SK-N-SH (cell line): ENCODE measurements at regions not wholly inside any gene's neighbourhood (a gene's known extent, or its start where the extent isn't known, plus 50 kb on each side); places are given as distances from the start of the nearest gene placed in this dataset.
"Not testable (repeated sequence)": the region's sequence is repeated elsewhere in the genome, so short reads cannot be mapped to it uniquely, and the experiment has no call there.

ENCODE experiments used
- CTCF ChIA-PET: fragments of 300-600, 350-600 bp; formaldehyde crosslinking; extraction: SDS; loops from one replicate; lab custom pipeline; 2021; lab: Yijun Ruan, JAX
- POLR2A ChIA-PET: fragments of 350-600 bp; sonication (Branson Sonifier 250); formaldehyde crosslinking; extraction: SDS; loops from one replicate; lab custom pipeline; 2020; ENCODE audit warnings: antibody characterized with exemption, inconsistent platforms; lab: Yijun Ruan, JAX
- DNase-seq: peaks from one replicate; pipeline ENCODE4 v3.0.0; 2012
- H2AFZ ChIP-seq: fragments of 200-600 bp; sonication (generic); 2 replicates; pipeline ENCODE4 v1.8.1; 2016; ENCODE audit warnings: antibody characterized with exemption, mild to moderate bottlenecking, low read depth
- H3F3A ChIP-seq: fragments of 200-600 bp; sonication (generic); replicated peaks from 2 replicates; pipeline ENCODE3; 2016; ENCODE audit warnings: antibody characterized with exemption, mild to moderate bottlenecking; ENCODE audit not compliant: insufficient read depth
- H3K27ac ChIP-seq, 2 experiments: fragments of 200-500 bp in 1 of 2; fragments of 200-600 bp in 1 of 2; sonication (Bioruptor generic) in 1 of 2; sonication (generic), shearing (Covaris generic) in 1 of 2; 2 replicates each; pipeline versions ENCODE4 v1.5.1 to v1.6.1; 2014 to 2016; ENCODE audit warnings: low read depth in 2 of 2, inconsistent platforms in 1 of 2, low read length in 1 of 2, mild to moderate bottlenecking in 1 of 2, mixed read lengths in 1 of 2
- H3K27me3 ChIP-seq: fragments of 200-600 bp; sonication (generic), shearing (Covaris generic); 2 replicates; pipeline ENCODE4 v1.6.1; 2016; ENCODE audit warnings: mixed run types; ENCODE audit not compliant: insufficient read depth
- H3K36me3 ChIP-seq, 2 experiments: fragments of 200-500 bp in 1 of 2; fragments of 200-600 bp in 1 of 2; sonication (Bioruptor generic) in 1 of 2; sonication (generic) in 1 of 2; replicated peaks in 1 of 2; 2 replicates each; pipeline versions ENCODE3 to v1.5.1; 2014 to 2016; ENCODE audit warnings: low read length in 1 of 2, mild to moderate bottlenecking in 1 of 2; ENCODE audit not compliant: insufficient read depth in 2 of 2, control insufficient read depth in 1 of 2
- H3K4me1 ChIP-seq, 2 experiments: fragments of 200-500 bp in 1 of 2; fragments of 200-600 bp in 1 of 2; sonication (Bioruptor generic) in 1 of 2; sonication (generic), shearing (Covaris generic) in 1 of 2; 2 replicates each; pipeline versions ENCODE4 v1.5.1 to v1.6.1; 2014 to 2016; ENCODE audit warnings: low read depth in 1 of 2, low read length in 1 of 2, mixed run types in 1 of 2; ENCODE audit not compliant: insufficient read depth in 2 of 2, control insufficient read depth in 1 of 2
- H3K4me2 ChIP-seq: fragments of 200-600 bp; sonication (generic), shearing (Covaris generic); 2 replicates; pipeline ENCODE4 v1.6.1; 2017; ENCODE audit warnings: mixed run types
- H3K4me3 ChIP-seq, 2 experiments: fragments of 200-500 bp in 1 of 2; fragments of 200-600 bp in 1 of 2; sonication (Bioruptor generic) in 1 of 2; sonication (generic), shearing (Covaris generic) in 1 of 2; 2 replicates each; pipeline versions ENCODE4 v1.5.1 to v1.8.1; 2014 to 2016; ENCODE audit warnings: low read depth in 2 of 2, inconsistent platforms in 1 of 2, low read length in 1 of 2, mild to moderate bottlenecking in 1 of 2, mixed read lengths in 1 of 2, moderate library complexity in 1 of 2
- H3K79me2 ChIP-seq: fragments of 200-600 bp; sonication (generic); 2 replicates; pipeline ENCODE4 v1.8.1; 2017; ENCODE audit warnings: mild to moderate bottlenecking; ENCODE audit not compliant: insufficient read depth
- H3K9ac ChIP-seq: fragments of 200-600 bp; sonication (generic); 2 replicates; pipeline ENCODE4 v1.6.1; 2017; ENCODE audit warnings: mixed run types
- H3K9me2 ChIP-seq: fragments of 200-600 bp; sonication (generic); 2 replicates; pipeline ENCODE4 v1.6.1; 2017; ENCODE audit warnings: mixed run types
- H3K9me3 ChIP-seq: fragments of 200-600 bp; sonication (generic); 2 replicates; pipeline ENCODE4 v1.6.1; 2017; ENCODE audit warnings: mixed run types, mild to moderate bottlenecking, moderate library complexity
- H4K20me1 ChIP-seq: fragments of 200-600 bp; sonication (generic); 2 replicates; pipeline ENCODE4 v1.6.1; 2017; ENCODE audit warnings: mild to moderate bottlenecking, mixed run types; ENCODE audit not compliant: insufficient read depth
- FOSL2 ChIP-seq: IDR thresholded peaks from 2 replicates; pipeline ENCODE4 v1.4.0; 2012; ENCODE audit warnings: low read depth, mild to moderate bottlenecking, moderate library complexity, borderline replicate concordance
- MEF2A ChIP-seq: IDR thresholded peaks from 2 replicates; pipeline ENCODE4 v1.4.0; 2012; ENCODE audit warnings: low read depth, borderline replicate concordance
- NFIC ChIP-seq: IDR thresholded peaks from 2 replicates; pipeline ENCODE4 v1.4.0; 2012; ENCODE audit warnings: borderline replicate concordance
- PBX3 ChIP-seq: IDR thresholded peaks from 2 replicates; pipeline ENCODE4; 2012
- TCF12 ChIP-seq: IDR thresholded peaks from 2 replicates; pipeline ENCODE4 v1.4.0; 2012
- WGBS: methylation state at CpG from one replicate; pipeline ENCODE4 v1.1.6; 2017; ENCODE audit warnings: low lambda C conversion rate; 5-methylcytosine and 5-hydroxymethylcytosine counted together
- TF ChIP-seq, protein P1 (sequence below): IDR thresholded peaks from 2 replicates; pipeline ENCODE4 v1.4.0; 2012; ENCODE audit warnings: low read depth

GRCh38 chr1:85525591-85525991, 55.0 kb upstream of the CCN1 start:
- POLR2A ChIA-PET, CTCF ChIA-PET, H4K20me1 ChIP-seq, DNase-seq, H3K4me3 ChIP-seq, H3K9me2 ChIP-seq, H3K27me3 ChIP-seq, H2AFZ ChIP-seq, H3K36me3 ChIP-seq, H3K9me3 ChIP-seq, H3K4me1 ChIP-seq: not testable (repeated sequence)
- H3K79me2 ChIP-seq: peaks cover 30% of the 10 kb centered on the region; the same call in 1 of the 2 replicates
- 34% methylated on average over 2 of the region's 3 CpGs for WGBS
- H3K9ac ChIP-seq: peak overlapping the region; percentile 78
- TF ChIP-seq TCF12 (0 out of 2 replicates have a peak, but pooled peaks have one; percentile 18), MEF2A (peak; percentile 77), FOSL2 (0 out of 2 replicates have a peak, but pooled peaks have one; percentile 5)
- H3F3A ChIP-seq: peaks cover 29% of the 10 kb centered on the region
- H3K4me2 ChIP-seq: peak overlapping the region; percentile 37
- H3K27ac ChIP-seq: peak overlapping the region; percentile 34 to 97; a peak in 3 of 4 replicates

GRCh38 chr1:85526216-85526615, 54.3 kb upstream of the CCN1 start:
- peak overlapping the region; percentile 58 for H3K4me2 ChIP-seq
- H3K4me1 ChIP-seq, H3K9me3 ChIP-seq, H3K27me3 ChIP-seq, CTCF ChIA-PET, POLR2A ChIA-PET, H2AFZ ChIP-seq, H4K20me1 ChIP-seq, DNase-seq, H3K9me2 ChIP-seq, H3K36me3 ChIP-seq: not testable (repeated sequence)
- H3K79me2 ChIP-seq: peaks cover 33% of the 10 kb centered on the region; the same call in 1 of the 2 replicates
- peaks cover 27% of the 10 kb centered on the region for H3F3A ChIP-seq
- WGBS: 76% methylated on average over 3 of the region's 3 CpGs
- H3K9ac ChIP-seq: peak overlapping the region; percentile 78
- peak overlapping the region; percentile 34 to 97; a peak in 3 of 4 replicates for H3K27ac ChIP-seq
- H3K4me3 ChIP-seq: peak overlapping the region in 1 of 2 experiments; percentile 23; a peak in 1 of 4 replicates

DNA sequence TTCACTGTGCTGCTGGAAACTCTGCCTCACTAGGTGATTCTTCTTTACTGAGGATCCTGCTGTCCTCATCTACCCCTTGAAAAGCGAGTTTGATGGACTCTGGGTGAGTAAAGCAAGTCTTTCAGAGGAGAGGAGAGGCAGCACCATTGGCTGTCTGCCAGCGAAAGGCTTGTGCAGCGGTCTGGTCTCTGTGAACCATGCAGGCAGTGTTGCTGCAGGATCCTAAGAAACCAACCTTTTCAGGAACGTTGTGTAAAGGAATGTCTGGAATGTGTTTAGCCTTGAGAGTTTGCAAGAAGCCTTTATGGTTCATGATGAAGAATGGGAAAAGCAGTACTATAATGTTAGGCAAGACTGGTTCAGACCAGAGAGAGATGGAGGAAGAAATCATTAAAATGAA, 53.4 kb upstream of the CCN1 start:
- Histone ChIP-seq H3K79me2 (peaks cover 34% of the 10 kb centered on the region; the same call in 1 of the 2 replicates), H3K4me2 (peak overlapping the region; percentile 34; the same call in 1 of the 2 replicates), H3F3A (peaks cover 27% of the 10 kb centered on the region), H3K9ac (peak overlapping the region; percentile 69), H3K27ac (peak overlapping the region; percentile 58 to 97; a peak in 3 of 4 replicates)
- H3K27me3 ChIP-seq, H3K4me1 ChIP-seq, DNase-seq, POLR2A ChIA-PET, H4K20me1 ChIP-seq, H3K36me3 ChIP-seq, H3K9me2 ChIP-seq, CTCF ChIA-PET, H2AFZ ChIP-seq, H3K9me3 ChIP-seq, H3K4me3 ChIP-seq: not testable (repeated sequence)
- TF ChIP-seq TCF12 (peak; percentile 40; the same call in 1 of the 2 replicates), PBX3 (peak; percentile 7; the same call in 1 of the 2 replicates), NFIC (peak; percentile 82)
- TF ChIP-seq, protein P1, sequence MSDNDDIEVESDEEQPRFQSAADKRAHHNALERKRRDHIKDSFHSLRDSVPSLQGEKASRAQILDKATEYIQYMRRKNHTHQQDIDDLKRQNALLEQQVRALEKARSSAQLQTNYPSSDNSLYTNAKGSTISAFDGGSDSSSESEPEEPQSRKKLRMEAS: peak; percentile 43; the same call in 1 of the 2 replicates
- 5% methylated on average over 4 of the region's 4 CpGs for WGBS
